Stomach (tissue), 4 donors: ENCODE measurements at regions not wholly inside any gene's neighbourhood (a gene's known extent, or its start where the extent isn't known, plus 50 kb on each side); places are given as distances from the start of the nearest gene placed in this dataset.

Source experiments
- POLR2A ChIP-seq, 4 donors: fragments of 450-650 bp; IDR thresholded peaks; one replicate each; pipeline ENCODE4 v1.6.1; 2016; ENCODE audit warnings: antibody characterized with exemption in 4 of 4, control low read depth in 2 of 4, mild to moderate bottlenecking in 1 of 4, moderate library complexity in 1 of 4
- POLR2AphosphoS5 ChIP-seq, 3 donors: sonication (generic); formaldehyde crosslinking; IDR thresholded peaks; one replicate each; pipeline ENCODE4 v1.6.1; 2016; ENCODE audit warnings: antibody characterized with exemption in 3 of 3

- TF ChIP-seq POLR2AphosphoS5 (IDR thresholded peaks at IDR 0.05) (no peak), POLR2A (IDR thresholded peaks at IDR 0.05) (no peak)
Observed at GRCh38 chr20:53832499-53832898, 237.9 kb downstream of the BCAS1 start.
